ENCODE measurements at regions not wholly inside any gene's neighbourhood (a gene's known extent, or its start where the extent isn't known, plus 50 kb on each side); places are given as distances from the start of the nearest gene placed in this dataset.

- TF ChIP-seq, protein P1, sequence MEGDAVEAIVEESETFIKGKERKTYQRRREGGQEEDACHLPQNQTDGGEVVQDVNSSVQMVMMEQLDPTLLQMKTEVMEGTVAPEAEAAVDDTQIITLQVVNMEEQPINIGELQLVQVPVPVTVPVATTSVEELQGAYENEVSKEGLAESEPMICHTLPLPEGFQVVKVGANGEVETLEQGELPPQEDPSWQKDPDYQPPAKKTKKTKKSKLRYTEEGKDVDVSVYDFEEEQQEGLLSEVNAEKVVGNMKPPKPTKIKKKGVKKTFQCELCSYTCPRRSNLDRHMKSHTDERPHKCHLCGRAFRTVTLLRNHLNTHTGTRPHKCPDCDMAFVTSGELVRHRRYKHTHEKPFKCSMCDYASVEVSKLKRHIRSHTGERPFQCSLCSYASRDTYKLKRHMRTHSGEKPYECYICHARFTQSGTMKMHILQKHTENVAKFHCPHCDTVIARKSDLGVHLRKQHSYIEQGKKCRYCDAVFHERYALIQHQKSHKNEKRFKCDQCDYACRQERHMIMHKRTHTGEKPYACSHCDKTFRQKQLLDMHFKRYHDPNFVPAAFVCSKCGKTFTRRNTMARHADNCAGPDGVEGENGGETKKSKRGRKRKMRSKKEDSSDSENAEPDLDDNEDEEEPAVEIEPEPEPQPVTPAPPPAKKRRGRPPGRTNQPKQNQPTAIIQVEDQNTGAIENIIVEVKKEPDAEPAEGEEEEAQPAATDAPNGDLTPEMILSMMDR (conservative IDR thresholded peaks at IDR 0.05 in 1 of 2, IDR thresholded peaks at IDR 0.05 in 1 of 2; ENCODE audit: low read depth in 1 of 2, low read length in 2 of 2): no peak
- TF ChIP-seq EZH2 (IDR thresholded peaks at IDR 0.05; ENCODE audit: low read length, missing control alignments): no peak
Observed at GRCh38 chr2:14951569-14952285, 319.2 kb downstream of the LRATD1 start.
